ENCODE measurements at regions not wholly inside any gene's neighbourhood (a gene's known extent, or its start where the extent isn't known, plus 50 kb on each side); places are given as distances from the start of the nearest gene placed in this dataset.

DNA sequence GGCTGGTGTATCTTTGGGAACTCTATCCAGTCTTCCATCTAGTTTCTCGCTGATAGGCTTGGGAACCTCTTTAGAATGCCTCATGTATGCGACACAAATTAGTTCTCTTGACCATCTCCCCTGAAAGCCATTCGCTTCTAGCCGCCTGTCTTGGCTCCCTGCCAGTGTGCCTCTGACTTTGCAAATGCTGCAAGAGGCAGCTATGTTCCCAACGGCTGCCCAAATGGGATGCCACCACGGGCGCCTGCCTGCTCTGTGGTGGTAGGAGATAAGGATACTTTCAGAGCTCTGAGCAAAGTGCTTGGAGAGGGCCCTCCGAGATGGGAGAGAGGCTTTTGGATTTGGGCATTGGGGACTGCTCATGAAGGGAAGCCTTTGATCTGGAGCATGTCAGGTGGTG, 77.7 kb upstream of the IGFBP5 start:
- DNase-seq (ENCODE audit: low spot score) (no peak), FAIRE-seq (no peak), ATAC-seq (no peak)
- H4K20me1 ChIP-seq (ENCODE audit: insufficient read depth, low read length) = no peaks in the 10 kb centered on the region
- POLR2A ChIA-PET = no interaction called here
- no peak overlapping the region for H3K4me2 ChIP-seq (ENCODE audit: low read depth, low read length)
- CTCF ChIA-PET (ENCODE audit: low intra/inter-chr PET ratio, low total read pairs) = no interaction called here
- BruUV-seq (replicated peaks) = no TSS peak
- no peak overlapping the region for H3K4me3 ChIP-seq (replicated peaks in 1 of 3; ENCODE audit: insufficient read depth in 1 of 3, low read depth in 2 of 3, low read length in 3 of 3)
- no peak for TF ChIP-seq ZNF207 (IDR thresholded peaks at IDR 0.05; ENCODE audit: borderline replicate concordance)
- H3K79me2 ChIP-seq (ENCODE audit: insufficient read depth, low read length) = no peaks in the 10 kb centered on the region
- WGBS (ENCODE audit: low lambda C conversion rate) = 17% methylated on average over 8 of the region's 8 CpGs
- no peak overlapping the region for H3K9ac ChIP-seq (ENCODE audit: insufficient read depth, low read depth, low read length)
- H3K27ac ChIP-seq (ENCODE audit: extremely low read length, insufficient read depth, low read length) = no peak overlapping the region
- in situ Hi-C loops (cut with HindIII; ENCODE audit: extremely low pct_ligation_motif_present, low pct_unique_long_range_greater_than_20kb) = no loop called here
- peaks cover 12% of the 10 kb centered on the region for H3K4me1 ChIP-seq (ENCODE audit: insufficient read depth, low read length)
- intact Hi-C loops (cut with micrococcal nuclease; ENCODE audit: unreplicated experiment) = no loop called here
- H3K27me3 ChIP-seq (ENCODE audit: control insufficient read depth in 1 of 2, insufficient read depth in 2 of 2, low read length in 2 of 2) = peaks cover 0 to 16% of the 10 kb centered on the region in 2 experiments; a peak in 2 of 5 replicates
- H2AFZ ChIP-seq (ENCODE audit: low read length) = no peak overlapping the region
- no peaks in the 10 kb centered on the region for H3K9me3 ChIP-seq (ENCODE audit: low read length)
- H3K36me3 ChIP-seq (replicated peaks in 1 of 2; ENCODE audit: control insufficient read depth in 1 of 2, insufficient read depth in 2 of 2, low read length in 2 of 2) = no peaks in the 10 kb centered on the region

- no peak for FAIRE-seq
- CTCF ChIA-PET (ENCODE audit: low intra/inter-chr PET ratio, low total read pairs) = no interaction called here
- WGBS (ENCODE audit: low lambda C conversion rate) = 9% methylated on average over 2 of the region's 2 CpGs
- TF ChIP-seq ZNF251 (CRISPR knock-in tag; IDR thresholded peaks at IDR 0.05) (no peak), DMTF1 (CRISPR knock-in tag; IDR thresholded peaks at IDR 0.05) (no peak), ZNF160 (CRISPR knock-in tag; IDR thresholded peaks at IDR 0.05) (no peak), ZNF432 (CRISPR knock-in tag; IDR thresholded peaks at IDR 0.05; ENCODE audit: borderline replicate concordance) (no peak), ZBTB26 (CRISPR knock-in tag; IDR thresholded peaks at IDR 0.05; ENCODE audit: borderline replicate concordance) (no peak), MTF2 (CRISPR knock-in tag; IDR thresholded peaks at IDR 0.05; ENCODE audit: borderline replicate concordance) (no peak)
- TF ChIP-seq, protein P1, sequence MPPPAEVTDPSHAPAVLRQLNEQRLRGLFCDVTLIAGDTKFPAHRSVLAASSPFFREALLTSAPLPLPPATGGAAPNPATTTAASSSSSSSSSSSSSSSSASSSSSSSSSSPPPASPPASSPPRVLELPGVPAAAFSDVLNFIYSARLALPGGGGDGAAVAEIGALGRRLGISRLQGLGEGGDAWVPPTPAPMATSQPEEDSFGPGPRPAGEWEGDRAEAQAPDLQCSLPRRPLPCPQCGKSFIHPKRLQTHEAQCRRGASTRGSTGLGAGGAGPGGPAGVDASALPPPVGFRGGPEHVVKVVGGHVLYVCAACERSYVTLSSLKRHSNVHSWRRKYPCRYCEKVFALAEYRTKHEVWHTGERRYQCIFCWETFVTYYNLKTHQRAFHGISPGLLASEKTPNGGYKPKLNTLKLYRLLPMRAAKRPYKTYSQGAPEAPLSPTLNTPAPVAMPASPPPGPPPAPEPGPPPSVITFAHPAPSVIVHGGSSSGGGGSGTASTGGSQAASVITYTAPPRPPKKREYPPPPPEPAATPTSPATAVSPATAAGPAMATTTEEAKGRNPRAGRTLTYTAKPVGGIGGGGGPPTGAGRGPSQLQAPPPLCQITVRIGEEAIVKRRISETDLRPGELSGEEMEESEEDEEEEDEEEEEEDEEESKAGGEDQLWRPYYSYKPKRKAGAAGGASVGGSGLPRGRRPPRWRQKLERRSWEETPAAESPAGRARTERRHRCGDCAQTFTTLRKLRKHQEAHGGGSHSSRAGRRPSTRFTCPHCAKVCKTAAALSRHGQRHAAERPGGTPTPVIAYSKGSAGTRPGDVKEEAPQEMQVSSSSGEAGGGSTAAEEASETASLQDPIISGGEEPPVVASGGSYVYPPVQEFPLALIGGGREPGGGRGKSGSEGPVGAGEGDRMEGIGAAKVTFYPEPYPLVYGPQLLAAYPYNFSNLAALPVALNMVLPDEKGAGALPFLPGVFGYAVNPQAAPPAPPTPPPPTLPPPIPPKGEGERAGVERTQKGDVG (CRISPR knock-in tag; IDR thresholded peaks at IDR 0.05; ENCODE audit: borderline replicate concordance) = no peak
- TF ChIP-seq, protein P2, sequence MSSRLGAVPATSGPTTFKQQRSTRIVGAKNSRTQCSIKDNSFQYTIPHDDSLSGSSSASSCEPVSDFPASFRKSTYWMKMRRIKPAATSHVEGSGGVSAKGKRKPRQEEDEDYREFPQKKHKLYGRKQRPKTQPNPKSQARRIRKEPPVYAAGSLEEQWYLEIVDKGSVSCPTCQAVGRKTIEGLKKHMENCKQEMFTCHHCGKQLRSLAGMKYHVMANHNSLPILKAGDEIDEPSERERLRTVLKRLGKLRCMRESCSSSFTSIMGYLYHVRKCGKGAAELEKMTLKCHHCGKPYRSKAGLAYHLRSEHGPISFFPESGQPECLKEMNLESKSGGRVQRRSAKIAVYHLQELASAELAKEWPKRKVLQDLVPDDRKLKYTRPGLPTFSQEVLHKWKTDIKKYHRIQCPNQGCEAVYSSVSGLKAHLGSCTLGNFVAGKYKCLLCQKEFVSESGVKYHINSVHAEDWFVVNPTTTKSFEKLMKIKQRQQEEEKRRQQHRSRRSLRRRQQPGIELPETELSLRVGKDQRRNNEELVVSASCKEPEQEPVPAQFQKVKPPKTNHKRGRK (CRISPR knock-in tag; IDR thresholded peaks at IDR 0.05) = no peak
Observed at GRCh38 chr2:216770717-216771116, 75.4 kb upstream of the IGFBP5 start.

More at GRCh38 chr2:216770717-216771116, 75.4 kb upstream of the IGFBP5 start:
- no peak overlapping the region for H3K9ac ChIP-seq (ENCODE audit: insufficient read depth, low read depth, low read length)
- no peaks in the 10 kb centered on the region for H3K9me3 ChIP-seq (ENCODE audit: low read length)
- no TSS peak for BruUV-seq (replicated peaks)
- H4K20me1 ChIP-seq (ENCODE audit: insufficient read depth, low read length) = no peaks in the 10 kb centered on the region
- no peak for DNase-seq (ENCODE audit: low spot score)
- no peaks in the 10 kb centered on the region for H3K36me3 ChIP-seq (replicated peaks in 1 of 2; ENCODE audit: control insufficient read depth in 1 of 2, insufficient read depth in 2 of 2, low read length in 2 of 2)
- H3K4me3 ChIP-seq (replicated peaks in 1 of 3; ENCODE audit: insufficient read depth in 1 of 3, low read depth in 2 of 3, low read length in 3 of 3) = no peak overlapping the region
- H3K4me1 ChIP-seq (ENCODE audit: insufficient read depth, low read length) = peaks cover 10% of the 10 kb centered on the region
- in situ Hi-C loops (cut with HindIII; ENCODE audit: extremely low pct_ligation_motif_present, low pct_unique_long_range_greater_than_20kb) = no loop called here
- POLR2A ChIA-PET = no interaction called here
- ATAC-seq = no peak
- peaks cover 0 to 17% of the 10 kb centered on the region in 2 experiments; a peak in 2 of 5 replicates for H3K27me3 ChIP-seq (ENCODE audit: control insufficient read depth in 1 of 2, insufficient read depth in 2 of 2, low read length in 2 of 2)
- intact Hi-C loops (cut with micrococcal nuclease; ENCODE audit: unreplicated experiment) = no loop called here
- H2AFZ ChIP-seq (ENCODE audit: low read length) = no peak overlapping the region
- H3K79me2 ChIP-seq (ENCODE audit: insufficient read depth, low read length) = no peaks in the 10 kb centered on the region
- H3K4me2 ChIP-seq (ENCODE audit: low read depth, low read length) = no peak overlapping the region
- H3K27ac ChIP-seq (ENCODE audit: extremely low read length, insufficient read depth, low read length) = no peak overlapping the region

All from HepG2 (cell line).